Activated naive CD4-positive, alpha-beta T cell treated with anti-CD3 and anti-CD28 coated beads for 36 hours (primary cell): ENCODE measurements at regions not wholly inside any gene's neighbourhood (a gene's known extent, or its start where the extent isn't known, plus 50 kb on each side); places are given as distances from the start of the nearest gene placed in this dataset.

Source experiments
- CTCF ChIA-PET: fragments of 350-600 bp; sonication (Branson Sonifier 250); formaldehyde crosslinking; loops from one replicate; lab custom pipeline; 2021; ENCODE audit warnings: antibody characterized with exemption; lab: Charles Lee
- DNase-seq: peaks from one replicate; pipeline ENCODE4 v3.0.0-alpha.2; 2020
- H3K27ac Mint-ChIP-seq: one replicate; pipeline ENCODE4 v1.8.0; 2021; ENCODE audit warnings: mild to moderate bottlenecking, mixed read lengths
- H3K27me3 Mint-ChIP-seq: one replicate; pipeline ENCODE4 v1.8.0; 2021; ENCODE audit warnings: low read depth, mixed read lengths
- H3K36me3 Mint-ChIP-seq: one replicate; pipeline ENCODE4 v1.8.0; 2021; ENCODE audit warnings: low read depth, mixed read lengths
- H3K4me1 Mint-ChIP-seq: one replicate; pipeline ENCODE4 v1.8.0; 2021; ENCODE audit warnings: low read depth, mixed read lengths
- H3K4me3 Mint-ChIP-seq: one replicate; pipeline ENCODE4 v1.8.0; 2021; ENCODE audit warnings: mild to moderate bottlenecking, moderate library complexity, mixed read lengths
- H3K9me3 Mint-ChIP-seq: one replicate; pipeline ENCODE4 v1.8.0; 2021; ENCODE audit warnings: mixed read lengths
- intact Hi-C: fragments of 100-400 bp; cut with micrococcal nuclease; formaldehyde crosslinking; loops from one replicate; pipeline ENCODE4 v1.15.1; 2023

GRCh38 chr1:40914927-40915569 lies 52.9 kb upstream of the CITED4 start:
- Mint-ChIP-seq H3K4me3 (no peak overlapping the region), H3K36me3 (no peaks in the 10 kb centered on the region), H3K4me1 (no peaks in the 10 kb centered on the region), H3K9me3 (no peaks in the 10 kb centered on the region), H3K27ac (no peak overlapping the region), H3K27me3 (no peaks in the 10 kb centered on the region)
- intact Hi-C loops, result no loop called here
- no peak for DNase-seq
- CTCF ChIA-PET, result interaction anchor here (1.0 kb wide), 1 partner anchor 26 kb away, joined by 8 read pairs; no protein-coding TSS in a partner anchor

GRCh38 chr1:40915581-40915980 lies 53.4 kb upstream of the CITED4 start:
- CTCF ChIA-PET, result no interaction called here
- no peaks in the 10 kb centered on the region for H3K9me3 Mint-ChIP-seq
- DNase-seq, result no peak
- no peak overlapping the region for H3K27ac Mint-ChIP-seq
- H3K36me3 Mint-ChIP-seq, result no peaks in the 10 kb centered on the region
- intact Hi-C loops, result no loop called here
- no peaks in the 10 kb centered on the region for H3K4me1 Mint-ChIP-seq
- H3K4me3 Mint-ChIP-seq, result no peak overlapping the region
- no peaks in the 10 kb centered on the region for H3K27me3 Mint-ChIP-seq

- CTCF ChIA-PET, result interaction anchor here (1.1 kb wide), 1 partner anchor 35 kb away, joined by 3 read pairs; no protein-coding TSS in a partner anchor
- no peak for DNase-seq
- intact Hi-C loops, result no loop called here
- H3K4me3 Mint-ChIP-seq, result no peak overlapping the region
- H3K27me3 Mint-ChIP-seq, result no peaks in the 10 kb centered on the region
- H3K27ac Mint-ChIP-seq, result no peak overlapping the region
- no peaks in the 10 kb centered on the region for H3K4me1 Mint-ChIP-seq
- H3K36me3 Mint-ChIP-seq, result no peaks in the 10 kb centered on the region
- H3K9me3 Mint-ChIP-seq, result no peaks in the 10 kb centered on the region
These were observed 56.0 kb upstream of the CITED4 start for GRCh38 chr1:40917995-40918711.

- no peaks in the 10 kb centered on the region for H3K9me3 Mint-ChIP-seq
- intact Hi-C loops, result no loop called here
- CTCF ChIA-PET, result no interaction called here
- no peaks in the 10 kb centered on the region for H3K27me3 Mint-ChIP-seq
- DNase-seq, result no peak
- H3K4me3 Mint-ChIP-seq, result no peak overlapping the region
- H3K4me1 Mint-ChIP-seq, result no peaks in the 10 kb centered on the region
- no peak overlapping the region for H3K27ac Mint-ChIP-seq
- H3K36me3 Mint-ChIP-seq, result no peaks in the 10 kb centered on the region
These were observed 57.4 kb upstream of the CITED4 start for GRCh38 chr1:40919475-40920011.

DNA sequence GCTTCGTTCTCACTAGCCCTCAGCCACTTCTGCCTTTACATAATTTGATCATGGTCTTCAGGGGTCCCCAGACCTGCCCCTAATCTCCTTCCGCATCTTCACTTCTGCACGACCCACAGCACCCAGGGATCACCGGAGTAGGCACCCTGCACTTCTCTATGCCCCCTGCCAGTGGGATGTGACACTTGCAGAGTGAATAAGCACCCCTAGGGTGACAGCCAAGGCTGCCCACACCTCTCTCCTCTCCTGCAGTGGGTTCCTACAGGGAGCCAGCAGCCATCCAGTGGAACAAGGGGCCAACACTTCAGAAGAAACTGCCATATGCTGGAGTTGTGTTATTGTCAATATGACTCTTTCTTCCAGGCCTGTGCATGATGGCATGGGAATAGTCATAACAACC lies 58.0 kb upstream of the CTPS1 start:
- CTCF ChIA-PET, result no interaction called here

DNA sequence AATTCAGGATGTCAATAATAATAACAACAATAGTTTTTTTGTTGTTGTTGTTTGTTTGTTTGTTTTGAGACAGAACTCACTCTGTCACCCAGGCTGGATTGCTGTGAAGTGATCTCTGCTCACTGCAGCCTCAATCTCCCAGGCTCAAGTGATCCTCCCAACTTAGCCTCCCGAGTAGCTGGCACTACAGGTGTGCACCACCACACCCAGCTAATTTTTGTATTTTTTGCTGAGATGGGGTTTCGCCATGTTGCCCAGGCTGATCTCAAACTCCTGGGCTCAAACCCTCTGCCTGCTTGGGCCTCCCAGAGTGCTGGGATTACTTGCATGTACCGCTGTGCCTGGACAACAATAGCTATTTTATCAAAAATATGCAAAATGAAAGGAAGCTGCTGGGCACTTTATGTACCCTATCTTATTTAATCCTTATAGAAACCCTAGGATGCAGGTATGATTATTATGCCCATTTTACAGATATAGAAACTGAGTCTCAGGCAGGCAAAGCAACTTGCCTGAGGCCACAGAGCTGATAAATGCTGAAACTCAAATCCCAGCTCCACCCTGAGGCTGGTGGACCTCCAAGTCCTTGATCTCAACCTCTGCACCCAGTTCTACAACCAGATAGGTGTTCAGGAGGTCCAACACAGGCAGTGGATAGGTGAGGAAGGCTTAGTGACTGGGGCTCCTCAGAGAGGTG lies 57.4 kb upstream of the CTPS1 start:
- intact Hi-C loops, result no loop called here
- H3K36me3 Mint-ChIP-seq, result no peaks in the 10 kb centered on the region
- no peaks in the 10 kb centered on the region for H3K27me3 Mint-ChIP-seq
- no peak overlapping the region for H3K4me3 Mint-ChIP-seq
- H3K27ac Mint-ChIP-seq, result no peak overlapping the region
- CTCF ChIA-PET, result interaction anchor here (0.7 to 2.1 kb wide), 2 partner anchors 26 to 30 kb away, joined by 3 to 6 read pairs; no protein-coding TSS in a partner anchor
- H3K9me3 Mint-ChIP-seq, result no peaks in the 10 kb centered on the region
- H3K4me1 Mint-ChIP-seq, result no peaks in the 10 kb centered on the region
- DNase-seq, result no peak

More for the DNA sequence above, 58.0 kb upstream of the CTPS1 start:
- Mint-ChIP-seq H3K27ac (no peak overlapping the region), H3K9me3 (no peaks in the 10 kb centered on the region), H3K4me3 (no peak overlapping the region), H3K27me3 (no peaks in the 10 kb centered on the region), H3K4me1 (no peaks in the 10 kb centered on the region), H3K36me3 (no peaks in the 10 kb centered on the region)
- DNase-seq, result no peak
- intact Hi-C loops, result no loop called here

DNA sequence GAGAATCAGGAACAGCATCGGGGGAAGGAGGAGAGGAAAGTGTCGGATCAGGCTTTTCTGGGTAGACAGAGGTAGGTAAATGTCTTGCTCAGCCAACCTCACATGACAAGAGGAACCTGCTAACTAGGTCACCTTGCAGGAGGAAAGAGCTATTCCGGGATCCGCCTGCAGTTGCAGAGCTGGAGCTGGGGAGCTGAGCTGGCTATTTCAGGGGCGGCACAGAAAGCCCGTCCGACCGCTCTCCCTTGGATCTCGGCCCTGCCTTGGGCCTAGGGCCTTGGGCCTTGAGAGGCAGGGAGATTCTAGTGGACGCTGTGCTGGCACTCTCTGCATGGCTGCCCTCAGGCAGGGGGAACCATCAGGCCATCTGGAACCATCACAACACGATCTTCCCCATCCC lies 56.5 kb upstream of the CTPS1 start:
- H3K27me3 Mint-ChIP-seq, result no peaks in the 10 kb centered on the region
- H3K9me3 Mint-ChIP-seq, result no peaks in the 10 kb centered on the region
- no peaks in the 10 kb centered on the region for H3K36me3 Mint-ChIP-seq
- H3K4me1 Mint-ChIP-seq, result no peaks in the 10 kb centered on the region
- no peak overlapping the region for H3K4me3 Mint-ChIP-seq
- intact Hi-C loops, result no loop called here
- H3K27ac Mint-ChIP-seq, result no peak overlapping the region
- DNase-seq, result no peak
- CTCF ChIA-PET, result interaction anchor here (0.7 to 2.1 kb wide), 2 partner anchors 26 to 29 kb away, joined by 3 to 6 read pairs; no protein-coding TSS in a partner anchor

DNA sequence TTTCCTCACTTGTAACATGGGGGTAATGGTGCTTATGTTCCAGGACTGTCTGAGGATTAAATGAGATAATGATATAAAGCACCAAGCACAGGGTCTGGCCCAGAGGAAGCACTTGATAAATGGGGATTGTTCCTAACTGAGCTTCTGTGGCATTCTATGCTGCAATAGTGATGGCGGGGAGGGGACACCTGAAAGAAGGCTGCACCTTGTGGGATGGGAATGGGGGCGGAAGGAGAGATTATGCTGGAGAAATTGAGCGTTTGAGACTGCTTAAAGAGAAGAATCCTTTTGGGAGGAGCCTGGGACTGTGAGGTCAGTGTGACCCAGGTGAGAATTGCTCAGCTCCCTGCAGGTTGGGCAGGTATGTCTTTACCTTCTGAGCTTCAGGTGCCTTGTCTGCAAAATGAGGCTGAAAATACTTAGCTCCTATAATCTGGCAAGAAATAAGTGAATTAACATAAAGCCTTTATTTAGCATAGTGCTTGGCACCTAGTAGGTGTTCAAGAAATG lies 55.9 kb upstream of the CTPS1 start:
- CTCF ChIA-PET, result interaction anchor here (1.0 to 2.1 kb wide), 2 partner anchors 22 to 25 kb away, joined by 3 to 6 read pairs; no protein-coding TSS in a partner anchor
- no peaks in the 10 kb centered on the region for H3K36me3 Mint-ChIP-seq
- no peaks in the 10 kb centered on the region for H3K27me3 Mint-ChIP-seq
- intact Hi-C loops, result no loop called here
- DNase-seq, result no peak
- no peak overlapping the region for H3K27ac Mint-ChIP-seq
- H3K4me1 Mint-ChIP-seq, result peaks cover 3% of the 10 kb centered on the region
- no peaks in the 10 kb centered on the region for H3K9me3 Mint-ChIP-seq
- H3K4me3 Mint-ChIP-seq, result no peak overlapping the region

DNA sequence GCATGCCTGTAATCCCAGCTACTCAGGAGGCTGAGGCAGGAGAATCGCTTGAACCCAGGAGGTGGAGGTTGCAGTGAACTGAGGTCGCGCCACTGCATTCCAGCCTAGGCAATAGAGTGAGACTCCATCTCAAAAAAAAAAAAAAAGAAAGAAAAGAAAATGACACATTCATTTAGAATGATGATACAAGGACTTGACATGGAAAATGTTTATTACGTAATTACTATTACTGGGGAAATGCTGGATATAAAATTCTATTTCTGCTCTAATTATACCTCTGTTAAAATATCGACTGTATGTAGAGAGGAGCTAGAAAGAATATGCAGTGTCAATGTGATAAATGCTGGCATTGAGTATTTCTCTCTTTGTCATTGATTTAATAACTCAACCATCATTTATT lies 54.7 kb upstream of the CTPS1 start:
- Mint-ChIP-seq H3K4me1 (peaks cover 3% of the 10 kb centered on the region), H3K36me3 (no peaks in the 10 kb centered on the region), H3K27ac (no peak overlapping the region), H3K4me3 (no peak overlapping the region), H3K27me3 (no peaks in the 10 kb centered on the region), H3K9me3 (no peaks in the 10 kb centered on the region)
- CTCF ChIA-PET, result interaction anchor here (1.0 kb wide), 1 partner anchor 21 kb away, joined by 3 read pairs; no protein-coding TSS in a partner anchor
- intact Hi-C loops, result no loop called here
- no peak for DNase-seq

GRCh38 chr1:40925834-40926410 lies 53.6 kb upstream of the CTPS1 start:
- CTCF ChIA-PET, result interaction anchor here (0.7 to 1.2 kb wide), 2 partner anchors 61 to 100 kb away, joined by 3 read pairs; no protein-coding TSS in a partner anchor
- H3K27me3 Mint-ChIP-seq, result no peaks in the 10 kb centered on the region
- DNase-seq, result no peak
- H3K36me3 Mint-ChIP-seq, result no peaks in the 10 kb centered on the region
- intact Hi-C loops, result no loop called here
- H3K4me1 Mint-ChIP-seq, result peaks cover 3% of the 10 kb centered on the region
- no peaks in the 10 kb centered on the region for H3K9me3 Mint-ChIP-seq
- no peak overlapping the region for H3K4me3 Mint-ChIP-seq
- no peak overlapping the region for H3K27ac Mint-ChIP-seq

- no peaks in the 10 kb centered on the region for H3K36me3 Mint-ChIP-seq
- H3K9me3 Mint-ChIP-seq, result no peaks in the 10 kb centered on the region
- DNase-seq, result no peak
- H3K4me1 Mint-ChIP-seq, result peaks cover 3% of the 10 kb centered on the region
- H3K27ac Mint-ChIP-seq, result no peak overlapping the region
- no peaks in the 10 kb centered on the region for H3K27me3 Mint-ChIP-seq
- intact Hi-C loops, result no loop called here
- CTCF ChIA-PET, result interaction anchor here (1.2 to 1.5 kb wide), 2 partner anchors 23 to 100 kb away, joined by 3 to 4 read pairs; no protein-coding TSS in a partner anchor
- no peak overlapping the region for H3K4me3 Mint-ChIP-seq
These were observed 53.1 kb upstream of the CTPS1 start for GRCh38 chr1:40926441-40926840.
